Umbilical cord (tissue), 1 donor: ENCODE measurements at regions not wholly inside any gene's neighbourhood (a gene's known extent, or its start where the extent isn't known, plus 50 kb on each side); places are given as distances from the start of the nearest gene placed in this dataset.
A peak's percentile ranks its signal among the peaks of the same experiment; 100 is the strongest.

ENCODE experiments used
- DNase-seq: peaks from one replicate; pipeline ENCODE4 v3.0.0-alpha.2; 2015; ENCODE audit warnings: low spot score

DNA sequence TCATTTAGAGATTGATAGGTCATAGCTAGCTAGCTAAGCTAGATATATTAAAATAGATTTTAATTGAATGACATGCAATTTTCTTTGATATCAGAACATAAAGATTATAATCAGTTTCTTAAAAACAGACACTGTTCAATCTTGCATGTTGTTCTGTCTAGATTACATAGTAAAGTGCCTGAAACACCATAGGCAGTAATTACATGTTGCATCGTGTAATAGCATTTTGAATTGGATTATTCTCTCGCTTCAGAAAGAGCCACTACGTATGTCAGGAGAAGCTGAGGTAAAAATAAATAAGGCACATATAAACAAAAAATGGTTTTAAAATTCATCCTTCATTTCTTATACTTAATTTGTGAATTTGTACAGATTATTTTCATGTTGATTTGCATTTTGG lies 148.0 kb upstream of the CDH12 start:
- no peak for DNase-seq

DNA sequence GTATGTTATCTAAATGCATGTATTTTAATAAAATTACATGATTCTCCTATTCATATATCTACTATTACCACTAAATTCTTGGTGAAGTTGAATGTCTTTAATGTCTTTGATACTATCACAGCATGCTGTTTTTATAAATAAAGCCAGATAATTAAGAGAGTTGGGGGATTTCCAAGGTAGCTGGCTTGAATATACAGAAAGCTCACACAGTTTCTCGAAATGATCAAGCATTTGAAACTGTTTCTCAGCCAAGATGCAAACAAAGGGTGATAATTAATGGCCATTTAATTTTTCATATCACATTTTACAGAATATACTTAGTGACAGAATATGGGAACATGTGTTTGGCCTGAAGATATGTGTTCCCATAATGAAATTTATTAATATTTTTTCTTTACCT lies 145.6 kb upstream of the CDH12 start:
- no peak for DNase-seq

DNA sequence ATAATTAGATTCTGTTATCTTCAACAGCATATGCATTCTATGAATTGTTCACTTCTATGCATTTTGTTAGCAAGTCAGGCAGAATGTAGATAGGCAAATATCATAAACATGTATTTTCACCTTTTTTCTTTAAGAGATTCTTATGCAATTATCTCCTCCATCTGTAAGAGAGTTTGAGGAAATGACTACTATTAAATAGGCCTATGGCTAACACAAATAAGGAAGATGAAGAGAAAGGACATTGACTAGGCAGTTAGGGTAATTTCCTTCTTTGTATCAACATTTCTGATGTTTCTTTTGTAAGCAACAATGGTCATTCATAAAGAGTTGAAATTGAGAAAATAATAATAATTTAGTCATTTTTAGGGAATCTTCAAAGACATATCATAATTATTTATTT lies 145.2 kb upstream of the CDH12 start:
- DNase-seq = no peak

DNA sequence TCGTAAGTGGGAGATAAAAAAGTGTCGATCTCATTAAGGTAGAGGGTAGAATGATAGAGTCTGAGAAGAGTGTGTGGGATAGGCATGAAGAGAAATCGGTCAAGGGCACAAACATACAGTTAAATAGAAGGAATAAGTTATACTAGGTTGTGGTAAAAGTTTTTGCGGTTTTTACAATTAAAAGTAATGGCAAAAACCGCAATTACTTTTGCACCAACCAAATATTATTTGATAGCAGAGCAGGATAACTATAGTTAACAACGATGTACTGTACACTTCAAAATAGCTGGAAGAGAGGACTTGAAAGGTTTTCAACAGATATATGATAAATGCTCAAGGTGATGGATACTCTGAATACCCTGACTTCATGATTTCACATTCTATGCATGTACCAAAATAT lies 135.8 kb upstream of the CDH12 start:
- no peak for DNase-seq

DNA sequence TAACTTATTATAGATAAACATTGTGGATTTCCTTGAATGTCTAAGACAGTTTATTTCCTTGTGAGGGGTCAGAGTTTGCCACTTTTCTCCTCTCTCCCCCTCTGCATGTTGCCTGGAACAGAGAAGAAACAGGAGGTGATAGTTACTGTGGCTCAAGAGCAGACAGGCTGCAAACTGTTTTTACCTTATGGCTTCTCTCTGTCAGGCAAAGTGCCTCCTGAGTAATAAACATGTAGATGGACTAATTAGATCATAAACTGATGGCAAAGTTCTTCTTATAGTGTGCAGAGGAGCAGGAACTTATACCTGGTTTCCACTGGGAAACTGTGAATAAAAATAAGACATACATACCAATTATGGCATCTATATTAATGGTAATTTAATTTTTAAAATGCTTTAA lies 133.1 kb upstream of the CDH12 start:
- no peak for DNase-seq

DNA sequence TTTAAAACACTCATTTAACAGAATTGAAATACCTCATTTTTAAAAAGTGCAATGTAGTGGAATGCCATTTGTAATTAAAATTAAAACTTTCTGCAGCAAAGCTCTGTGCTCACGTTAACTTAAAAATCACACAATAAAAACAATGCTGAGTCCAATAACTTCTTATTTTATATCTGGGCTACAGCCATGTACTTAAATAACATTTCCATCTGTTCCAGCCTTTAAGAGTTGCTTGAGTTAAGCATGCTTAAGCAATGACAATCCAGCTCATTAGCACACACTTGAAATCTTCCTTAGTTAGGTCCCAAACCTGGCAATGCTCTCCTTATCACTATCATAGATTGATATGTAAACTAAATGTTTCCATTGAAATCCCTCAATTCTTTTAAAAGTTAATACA lies 132.3 kb upstream of the CDH12 start:
- no peak for DNase-seq

DNA sequence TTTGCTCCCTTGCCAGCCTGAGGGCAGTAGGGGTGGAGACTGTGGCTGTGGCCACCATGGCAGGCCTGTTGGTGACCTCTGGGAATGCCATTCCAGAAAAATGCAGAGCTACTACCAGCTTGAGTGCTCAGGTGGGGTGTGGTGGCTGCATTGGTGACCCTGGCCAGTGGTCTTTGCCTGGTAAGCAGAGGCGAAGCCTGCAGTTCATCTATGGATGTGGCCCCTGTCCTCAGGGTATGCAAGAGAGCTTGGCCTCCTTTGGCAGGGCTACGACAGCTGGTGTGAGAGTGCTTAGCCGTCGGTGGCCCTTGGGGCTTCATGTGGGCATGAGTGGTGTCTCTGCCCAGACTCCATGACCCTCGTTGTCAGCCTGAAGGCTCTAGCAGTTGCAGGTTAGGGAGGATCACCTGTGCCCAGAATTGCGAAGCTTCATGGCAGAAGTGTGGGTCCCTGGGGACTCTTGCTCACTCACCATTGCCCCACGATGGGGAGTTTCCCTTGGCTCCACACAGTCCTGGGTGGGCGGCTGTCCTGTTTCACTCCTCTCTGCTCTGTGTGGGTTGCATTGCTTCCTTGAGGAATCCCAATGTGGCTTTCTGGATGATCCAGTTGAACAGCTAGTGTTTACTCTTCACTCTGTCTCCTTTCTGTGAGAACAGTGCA lies 117.9 kb upstream of the CDH12 start:
- no peak for DNase-seq

DNA sequence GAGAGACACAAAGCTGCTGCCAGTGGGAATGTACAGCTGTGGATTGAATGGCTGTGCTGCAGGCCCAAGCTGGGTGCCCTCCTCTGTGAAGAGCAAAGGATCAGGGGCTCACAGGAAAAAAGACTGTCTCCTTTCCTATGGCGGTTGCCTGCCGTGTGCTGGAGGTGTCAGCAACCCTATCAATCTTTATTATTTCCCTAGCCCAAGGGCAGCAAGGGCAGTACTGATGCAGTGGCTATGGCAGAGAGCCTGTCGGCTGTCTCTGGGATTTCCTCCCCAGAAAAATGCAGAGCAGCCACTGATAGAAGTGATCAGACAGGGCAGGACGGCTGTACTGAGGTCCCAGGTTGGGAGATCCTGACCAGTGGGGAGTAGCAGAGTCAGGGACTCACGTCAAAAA lies 117.3 kb upstream of the CDH12 start:
- no peak for DNase-seq

DNA sequence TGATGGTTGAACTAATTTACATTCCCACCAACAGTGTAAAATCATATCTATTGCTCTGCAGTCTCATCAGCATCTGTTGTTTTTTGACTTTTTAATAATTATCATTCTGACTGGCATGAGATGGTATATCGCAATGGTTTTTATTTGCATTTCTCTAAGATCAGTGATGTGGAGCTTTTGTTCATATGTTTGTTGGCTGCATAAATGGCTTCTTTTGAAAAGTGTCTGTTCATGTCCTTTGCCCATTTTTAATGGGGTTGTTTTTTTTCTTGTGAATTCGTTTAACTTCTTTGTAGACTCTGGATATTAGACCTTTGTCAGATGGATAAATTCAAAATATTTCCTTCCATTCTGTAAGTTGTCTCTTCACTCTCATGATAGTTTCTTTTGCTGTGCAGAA lies 115.2 kb upstream of the CDH12 start:
- DNase-seq = no peak

DNA sequence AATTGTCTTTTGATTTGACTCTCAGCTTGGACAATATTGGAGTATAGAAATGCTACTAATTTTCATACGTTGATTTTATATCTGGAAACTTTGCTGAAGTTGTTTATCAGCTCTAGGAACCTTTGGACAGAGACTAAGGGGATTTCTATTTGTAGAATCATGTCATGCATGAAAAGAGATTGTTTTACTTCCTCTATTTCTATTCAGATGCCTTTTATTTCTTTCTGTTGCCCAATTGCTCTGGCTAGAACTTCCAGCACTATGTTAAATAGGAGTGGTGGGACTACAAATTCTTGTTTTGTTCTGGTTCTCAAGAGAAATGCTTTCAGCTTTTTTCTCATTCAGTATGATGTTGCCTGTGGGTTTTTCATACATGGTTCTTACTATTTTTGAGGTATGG lies 112.8 kb upstream of the CDH12 start:
- no peak for DNase-seq

DNA sequence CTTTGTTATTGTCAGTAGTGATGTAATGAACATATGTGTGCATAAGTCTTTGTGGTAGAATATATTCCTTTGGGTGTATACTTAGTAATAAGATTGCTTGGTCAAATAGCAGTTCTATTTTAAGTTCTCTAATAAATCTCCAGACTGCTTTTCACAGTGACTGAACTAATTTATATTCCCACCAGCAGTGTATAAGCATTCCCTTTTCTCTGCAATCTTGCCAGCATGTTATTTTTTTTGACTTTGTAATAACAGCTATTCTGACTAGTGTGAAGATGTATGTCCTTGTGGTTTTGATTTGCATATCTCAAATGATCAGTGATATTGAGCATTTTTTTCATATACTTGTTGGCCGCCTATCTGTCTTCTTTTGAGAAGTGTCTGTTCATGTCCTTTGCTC lies 111.5 kb upstream of the CDH12 start:
- no peak for DNase-seq

DNA sequence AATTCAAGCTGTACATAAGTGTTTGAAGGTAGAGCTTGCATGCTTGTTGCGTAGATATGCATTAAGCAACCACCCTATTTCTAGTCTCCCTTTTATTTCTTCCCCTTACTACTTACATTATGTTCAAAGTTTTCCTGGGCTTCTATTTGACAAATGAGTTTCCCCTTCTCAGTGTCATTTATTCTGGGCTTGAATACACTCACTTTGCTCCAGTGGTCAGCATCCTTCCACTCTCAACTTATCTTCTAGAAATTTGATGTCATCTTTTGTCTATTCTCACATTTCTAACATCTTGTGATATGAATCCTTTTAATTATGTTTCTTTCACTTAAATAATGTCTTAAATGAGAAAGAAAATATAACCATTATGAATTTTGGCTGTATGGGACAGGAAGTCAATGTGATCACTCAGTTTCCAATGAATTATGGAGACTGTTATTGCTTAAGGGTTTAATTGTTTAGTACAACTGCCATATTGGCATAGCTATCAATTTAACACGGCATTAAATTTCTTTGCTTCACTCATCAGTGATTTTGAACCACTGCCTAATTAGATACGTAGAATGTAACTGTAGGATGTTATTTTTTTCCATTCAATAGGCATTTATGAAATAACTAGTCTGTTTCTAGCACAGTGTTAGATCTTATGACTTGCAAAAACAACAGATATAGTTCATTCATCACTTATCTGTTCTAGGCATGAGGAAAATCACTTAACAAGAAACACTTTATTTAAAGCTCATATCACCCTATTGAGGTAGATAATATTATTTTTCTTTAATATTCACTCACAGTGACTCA lies 105.5 kb upstream of the CDH12 start:
- no peak for DNase-seq

DNA sequence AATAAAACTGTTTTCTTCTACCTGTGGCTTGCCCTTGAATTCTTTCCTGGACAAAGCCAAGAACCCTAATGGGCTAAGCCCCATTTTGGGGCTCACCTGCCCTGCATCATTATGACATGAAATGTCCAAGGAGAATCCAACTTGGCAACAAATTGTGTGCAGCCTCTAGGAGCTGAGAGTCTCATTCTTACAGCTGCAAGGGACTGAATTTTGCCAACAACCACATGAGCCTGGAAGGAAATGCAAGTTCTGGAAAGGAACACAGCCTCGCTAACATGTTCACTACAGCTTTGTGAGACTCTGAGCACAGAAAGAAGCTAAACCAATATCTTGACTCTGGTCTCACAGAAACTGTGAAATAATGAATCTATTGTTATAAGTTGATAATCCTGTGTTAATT lies 94.8 kb upstream of the CDH12 start:
- DNase-seq = no peak

DNA sequence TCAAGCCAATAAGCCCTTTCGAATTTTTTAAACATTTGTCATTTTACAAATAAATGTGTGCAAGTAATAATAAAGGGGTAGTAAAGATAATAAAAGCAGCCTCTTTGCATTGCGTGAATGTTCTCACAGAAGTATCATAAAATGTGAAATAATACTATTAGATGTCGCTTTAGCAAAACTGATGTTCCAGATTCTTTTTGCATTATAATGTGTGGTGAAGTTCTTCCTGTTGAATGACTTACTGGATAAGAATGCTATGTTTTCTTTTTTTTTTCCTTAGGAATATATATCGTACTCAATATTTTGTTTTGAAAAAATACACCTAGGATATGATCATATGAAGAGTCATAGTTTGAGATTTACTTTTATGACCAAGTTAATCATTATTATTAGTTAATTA lies 85.2 kb upstream of the CDH12 start:
- DNase-seq = no peak

DNA sequence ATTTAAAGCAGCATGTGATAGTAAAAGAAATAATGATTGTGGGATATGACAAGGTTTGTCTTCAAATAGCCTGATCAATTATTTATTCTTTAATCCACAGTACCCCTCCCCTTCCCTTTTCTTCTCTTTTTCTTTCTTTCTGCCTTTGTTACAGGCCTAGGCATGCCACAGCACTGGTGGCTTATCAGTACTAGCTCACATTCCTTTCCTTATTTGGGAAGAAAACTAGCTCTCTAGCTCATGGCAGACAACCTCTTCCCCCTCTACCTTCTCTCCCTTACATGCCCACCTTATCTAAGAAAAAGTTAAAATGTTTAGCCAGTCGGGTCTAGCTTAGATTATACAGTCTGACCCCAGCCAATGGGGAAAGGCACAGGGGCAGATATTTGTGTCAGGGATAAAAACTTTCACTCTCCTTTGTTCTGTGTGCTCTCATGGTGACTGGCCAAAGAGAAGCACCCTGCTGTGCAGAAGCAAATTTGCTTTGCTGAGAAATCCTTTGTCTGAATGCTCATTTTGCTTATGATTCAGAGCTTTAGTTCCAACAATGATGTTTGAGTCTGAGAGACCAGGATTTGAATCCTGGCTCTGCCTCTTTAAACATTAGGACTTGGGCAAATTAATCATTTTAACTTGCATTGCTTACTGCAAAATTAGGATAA lies 75.8 kb upstream of the CDH12 start:
- no peak for DNase-seq

DNA sequence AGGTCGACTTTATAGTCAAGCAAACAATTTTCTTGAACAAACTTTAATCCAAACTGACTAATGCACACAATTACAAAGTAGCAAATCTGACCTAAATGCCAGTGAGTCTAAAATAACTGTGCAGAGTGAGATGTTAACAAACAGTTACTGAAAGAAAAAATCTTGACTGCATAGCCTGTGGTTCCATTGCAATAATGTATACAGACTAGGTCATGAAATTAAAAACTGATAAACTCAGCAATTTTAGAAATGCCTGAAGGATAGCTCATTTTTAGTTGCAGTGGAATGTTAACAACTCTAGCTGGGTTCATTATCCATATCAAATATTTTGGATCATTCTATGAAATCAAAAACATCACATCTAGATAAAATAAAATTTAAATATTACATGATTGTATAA lies 73.4 kb upstream of the CDH12 start:
- DNase-seq = no peak

DNA sequence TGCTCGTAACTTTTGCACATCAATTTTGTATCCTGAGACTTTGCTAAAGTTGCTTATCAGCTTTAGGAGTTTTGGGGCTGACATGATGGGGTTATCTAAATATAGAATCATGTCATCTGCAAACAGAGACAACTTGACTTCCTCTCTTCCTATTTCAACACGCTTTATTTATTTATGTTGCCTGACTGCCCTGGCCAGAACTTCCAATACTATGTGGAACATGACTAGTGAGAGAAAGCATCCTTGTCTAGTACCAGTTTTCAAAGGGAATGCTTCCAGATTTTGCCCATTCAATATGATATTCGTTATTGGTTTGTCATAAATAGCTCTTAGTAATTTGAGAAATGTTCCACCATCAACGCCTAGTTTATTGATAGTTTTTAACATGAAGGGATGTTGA lies 65.4 kb upstream of the CDH12 start:
- no peak for DNase-seq

DNA sequence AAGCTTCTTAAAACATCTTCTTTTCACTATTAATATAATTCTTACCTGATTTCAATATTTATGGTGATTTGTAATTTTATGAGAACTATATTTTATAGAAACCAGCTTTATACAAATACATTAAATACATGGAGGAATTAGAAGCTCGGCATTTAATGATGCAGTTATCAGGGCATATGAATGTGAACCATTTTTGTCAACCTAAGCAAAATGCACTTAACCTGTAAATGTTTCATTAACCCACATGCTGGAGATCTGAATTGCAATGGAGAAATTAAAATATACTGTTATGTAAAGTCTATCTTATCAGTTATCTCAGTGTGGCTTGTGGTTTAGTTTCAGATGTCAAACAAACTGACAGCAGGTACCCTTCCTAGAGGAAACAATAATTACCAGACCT lies 63.2 kb upstream of the CDH12 start:
- no peak for DNase-seq

DNA sequence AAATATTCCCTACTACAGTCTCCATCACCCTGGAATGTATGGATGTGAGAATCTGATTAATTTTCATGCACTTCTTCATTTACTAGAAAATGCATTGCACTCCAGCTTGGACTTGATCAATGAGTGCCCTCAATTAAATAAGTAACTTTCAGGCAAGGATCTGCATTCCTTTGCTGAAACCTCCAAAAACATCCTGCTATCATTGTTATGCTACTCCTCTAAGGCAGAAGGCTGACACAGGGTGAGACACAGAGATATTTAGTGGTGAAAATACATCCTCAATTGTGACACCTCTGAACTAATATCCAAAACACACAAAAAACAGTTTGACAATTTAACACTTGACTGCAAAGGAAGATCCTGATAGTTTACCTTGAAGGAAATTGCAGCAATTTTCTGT lies 57.9 kb upstream of the CDH12 start:
- DNase-seq = no peak

DNA sequence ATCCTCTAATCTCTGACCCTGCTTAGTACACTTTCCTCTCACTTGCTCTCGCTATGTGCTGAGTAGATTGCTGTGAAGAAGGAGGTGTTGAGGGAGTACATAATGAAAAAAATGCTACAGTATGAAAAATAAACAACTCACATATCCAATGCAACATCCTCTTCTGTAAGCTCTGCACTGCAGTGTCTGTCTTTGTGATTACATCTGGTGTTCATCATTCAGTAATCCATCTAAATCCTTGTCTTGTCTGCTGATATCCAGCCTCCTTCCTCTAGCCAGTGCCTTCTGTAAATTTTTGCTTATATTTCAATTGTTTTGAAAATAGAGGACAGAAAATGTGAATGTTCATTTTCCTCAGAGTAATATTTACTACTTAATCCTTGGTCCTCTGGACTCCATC lies 57.4 kb upstream of the CDH12 start:
- DNase-seq = peak; percentile 92

DNA sequence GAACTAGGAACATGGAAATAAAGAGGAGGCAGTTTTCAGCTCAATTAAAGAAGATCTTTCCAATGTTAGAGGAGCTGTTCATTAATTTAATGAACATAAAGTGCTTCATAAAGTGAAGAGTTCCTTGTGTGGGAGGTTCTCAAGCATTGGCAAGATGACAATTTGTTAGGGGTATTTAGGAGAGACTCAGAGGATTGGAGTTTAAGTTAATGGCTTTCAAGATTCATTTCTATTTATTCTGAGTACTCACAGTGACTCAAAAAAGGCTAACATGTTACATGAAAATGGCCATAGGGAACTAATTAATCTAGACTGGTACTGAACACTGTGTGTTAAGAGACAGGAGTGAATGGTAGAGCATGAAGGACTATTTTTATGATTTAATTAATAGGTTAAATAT lies 55.4 kb upstream of the CDH12 start:
- no peak for DNase-seq

DNA sequence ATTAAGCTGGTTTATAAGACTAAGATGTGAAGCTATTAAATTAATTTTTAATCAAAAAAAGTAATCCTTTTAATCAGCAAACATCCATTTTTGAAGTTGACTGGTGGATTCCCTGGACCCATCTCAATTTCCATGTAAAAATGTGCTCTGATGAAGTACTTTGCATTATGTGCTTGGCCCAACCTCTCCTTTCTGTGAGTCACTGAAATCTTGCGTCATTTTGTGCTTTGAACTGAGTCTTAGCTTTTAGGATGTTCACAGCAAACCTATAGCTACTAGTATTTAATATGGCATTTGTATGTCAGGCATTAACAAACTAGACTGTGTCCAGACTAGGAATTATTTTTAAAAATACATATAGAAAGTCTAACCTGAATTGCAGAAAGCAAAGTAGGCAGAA lies 55.0 kb upstream of the CDH12 start:
- peak; percentile 94 for DNase-seq
